A549 (cell line): ENCODE measurements at regions not wholly inside any gene's neighbourhood (a gene's known extent, or its start where the extent isn't known, plus 50 kb on each side); places are given as distances from the start of the nearest gene placed in this dataset.

Source experiments
- ATAC-seq, 2 experiments: fragments of 200-7000 bp in 1 of 2; fragments of >200 bp in 1 of 2; cut with Nextera tagmentation in 1 of 2; cut with Tn5 transposase in 1 of 2; 3 replicates each; pipeline versions ENCODE4 v1.8.0 to v1.9.1; 2018 to 2020; ENCODE audit warnings: mild to moderate bottlenecking in 1 of 2, moderate library complexity in 1 of 2
- CTCF ChIA-PET: fragments of 300-600 bp; sonication (Branson Sonifier 250); formaldehyde crosslinking; extraction: SDS; loops from one replicate; lab custom pipeline; 2021; ENCODE audit warnings: antibody characterized with exemption, inconsistent platforms; lab: Yijun Ruan, JAX
- POLR2A ChIA-PET: fragments of 350-600 bp; formaldehyde crosslinking; extraction: SDS; loops from one replicate; lab custom pipeline; 2021; ENCODE audit warnings: antibody characterized with exemption, inconsistent platforms; lab: Yijun Ruan, JAX
- DNase-seq, 2 experiments: peaks; one replicate each; pipeline versions ENCODE4 v3.0.0 to v3.0.0-alpha.2; 2011 to 2016; ENCODE audit warnings: low read depth in 1 of 2, low spot score in 1 of 2
- FAIRE-seq: peaks from 2 replicates; lab custom pipeline; 2011; peaks lifted over from hg19 to GRCh38; lab: Jason Lieb, UNC
- H3K27ac ChIP-seq, 2 experiments: fragments of >200 bp; sonication (Bioruptor Twin); formaldehyde crosslinking; 3 replicates each; pipeline ENCODE4 v1.5.1; 2016 to 2017
- H3K4me1 ChIP-seq: fragments of >200 bp; sonication (Bioruptor Twin); formaldehyde crosslinking; 3 replicates; pipeline ENCODE4 v1.6.1; 2016
- H3K4me2 ChIP-seq: fragments of >200 bp; sonication (Bioruptor Twin); formaldehyde crosslinking; 3 replicates; pipeline ENCODE4 v1.6.1; 2016
- H3K4me3 ChIP-seq: fragments of >200 bp; sonication (Bioruptor Twin); formaldehyde crosslinking; 3 replicates; pipeline ENCODE4 v1.5.1; 2016
- H3K9me3 ChIP-seq: fragments of >200 bp; sonication (Bioruptor Twin); formaldehyde crosslinking; 3 replicates; pipeline ENCODE4 v1.6.1; 2016
- ATOH8 ChIP-seq: fragments of 250-450 bp; sonication (Bioruptor Pico); IDR thresholded peaks from 2 replicates; pipeline ENCODE4 v1.5.0; 2020; ENCODE audit warnings: low read depth, mild to moderate bottlenecking, moderate library complexity
- BCL3 ChIP-seq: fragments of >200 bp; sonication (Bioruptor Twin); formaldehyde crosslinking; IDR thresholded peaks from 3 replicates; pipeline ENCODE4 v1.6.1; 2016
- BHLHE40 ChIP-seq: IDR thresholded peaks from 2 replicates; pipeline ENCODE4 v1.6.1; 2012; ENCODE audit warnings: low read depth, low read length, inconsistent platforms
- CBX8 ChIP-seq: fragments of 200-600 bp; sonication (generic); IDR thresholded peaks from 2 replicates; pipeline ENCODE4 v1.6.1; 2016
- CEBPB ChIP-seq, 2 experiments: fragments of >200 bp in 1 of 2; sonication (Bioruptor Twin) in 1 of 2; formaldehyde crosslinking in 1 of 2; IDR thresholded peaks; 2 replicates each; pipeline ENCODE4 v1.6.1; 2012 to 2016
- CHD2 ChIP-seq: fragments of 150-350 bp; IDR thresholded peaks from 2 replicates; pipeline ENCODE4 v1.6.1; 2014; ENCODE audit warnings: low read length; ENCODE audit not compliant: partially characterized antibody
- E2F6 ChIP-seq: IDR thresholded peaks from 2 replicates; pipeline ENCODE4 v1.6.1; 2012; ENCODE audit warnings: low read depth, borderline replicate concordance
- EHF ChIP-seq: fragments of 250-450 bp; sonication (Bioruptor Pico); IDR thresholded peaks from 2 replicates; pipeline ENCODE4 v1.5.0; 2020; ENCODE audit warnings: mild to moderate bottlenecking
- ELK1 ChIP-seq: fragments of 150-350 bp; IDR thresholded peaks from 2 replicates; pipeline ENCODE4 v1.6.1; 2014; ENCODE audit warnings: low read depth, mild to moderate bottlenecking, low read length
- ESRRA ChIP-seq: fragments of 150-350 bp; IDR thresholded peaks from 2 replicates; pipeline ENCODE4 v1.6.1; 2014; ENCODE audit warnings: mild to moderate bottlenecking, low read length, borderline replicate concordance
- FOSB ChIP-seq: fragments of 250-450 bp; sonication (Bioruptor Pico); IDR thresholded peaks from 2 replicates; pipeline ENCODE4 v1.5.0; 2020; ENCODE audit warnings: mild to moderate bottlenecking, moderate library complexity
- FOSL2 ChIP-seq, 2 experiments: fragments of 450-650 bp in 1 of 2; fragments of >200 bp in 1 of 2; sonication (Bioruptor Twin) in 1 of 2; formaldehyde crosslinking; IDR thresholded peaks; 2 replicates each; pipeline versions ENCODE4 v1.5.0 to v1.6.1; 2016 to 2020; ENCODE audit warnings: mild to moderate bottlenecking in 1 of 2, moderate library complexity in 1 of 2
- FOXS1 ChIP-seq: fragments of 250-450 bp; sonication (Bioruptor Pico); IDR thresholded peaks from 2 replicates; pipeline ENCODE4 v1.5.0; 2020; ENCODE audit warnings: mild to moderate bottlenecking, moderate library complexity
- GATA3 ChIP-seq: IDR thresholded peaks from 2 replicates; pipeline ENCODE4 v1.6.1; 2012; ENCODE audit warnings: borderline replicate concordance
- HOXA7 ChIP-seq: fragments of 250-450 bp; sonication (Bioruptor Pico); IDR thresholded peaks from 2 replicates; pipeline ENCODE4 v1.5.0; 2020; ENCODE audit warnings: mild to moderate bottlenecking, moderate library complexity
- JUNB ChIP-seq: fragments of >200 bp; sonication (Bioruptor Twin); formaldehyde crosslinking; IDR thresholded peaks from 2 replicates; pipeline ENCODE4 v1.6.1; 2016
- MAFK ChIP-seq: fragments of 450-650 bp; IDR thresholded peaks from 2 replicates; pipeline ENCODE4 v1.6.1; 2014; ENCODE audit not compliant: partially characterized antibody
- MYC ChIP-seq: IDR thresholded peaks from 2 replicates; pipeline ENCODE4 v1.6.1; 2012; ENCODE audit warnings: mild to moderate bottlenecking, inconsistent platforms, low read length, improper control_type of control experiment, borderline replicate concordance
- NR3C1 ChIP-seq: fragments of >200 bp; sonication (Bioruptor Twin); formaldehyde crosslinking; IDR thresholded peaks from 3 replicates; pipeline ENCODE4 v1.6.1; 2017
- POLR2AphosphoS2 ChIP-seq: conservative IDR thresholded peaks from 2 replicates; pipeline ENCODE4 v1.6.1; 2012; ENCODE audit warnings: low read length, improper control_type of control experiment, inconsistent platforms
- RCOR1 ChIP-seq: fragments of 150-350 bp; IDR thresholded peaks from 2 replicates; pipeline ENCODE4 v1.6.1; 2014; ENCODE audit warnings: antibody characterized with exemption, low read length, low read depth
- RFX5 ChIP-seq: fragments of 450-650 bp; IDR thresholded peaks from 2 replicates; pipeline ENCODE4 v1.7.1; 2014; ENCODE audit warnings: antibody characterized with exemption, mild to moderate bottlenecking, moderate library complexity
- RNF2 ChIP-seq: fragments of 200-600 bp; sonication (generic); IDR thresholded peaks from 2 replicates; pipeline ENCODE4 v1.6.1; 2016; ENCODE audit warnings: low read depth, mild to moderate bottlenecking, antibody characterized with exemption, moderate library complexity, borderline replicate concordance
- SMC3 ChIP-seq: fragments of >200 bp; sonication (Bioruptor Twin); formaldehyde crosslinking; IDR thresholded peaks from 3 replicates; pipeline ENCODE4 v1.6.1; 2018; ENCODE audit warnings: inconsistent platforms
- SREBF2 ChIP-seq: fragments of 450-650 bp; IDR thresholded peaks from 2 replicates; pipeline ENCODE4 v1.6.1; 2014; ENCODE audit warnings: mild to moderate bottlenecking, moderate library complexity
- ZFP36 ChIP-seq: fragments of 450-650 bp; IDR thresholded peaks from 2 replicates; pipeline ENCODE4 v1.6.1; 2014; ENCODE audit warnings: borderline replicate concordance; ENCODE audit not compliant: partially characterized antibody
- WGBS: methylation state at CpG from one replicate; pipeline ENCODE4 v1.1.6; 2017; ENCODE audit errors: missing lambda C conversion rate; 5-methylcytosine and 5-hydroxymethylcytosine counted together

GRCh38 chr11:15889363-15890030 lies 466.8 kb downstream of the SOX6 start:
- FAIRE-seq (no peak), ATAC-seq (no peak), DNase-seq (no peak)
- TF ChIP-seq MYC (no peak), GATA3 (no peak), ELK1 (no peak), JUNB (no peak), BCL3 (no peak), ZFP36 (no peak), ESRRA (no peak), FOSB (CRISPR knock-in tag) (no peak), E2F6 (no peak), FOSL2 (IDR thresholded peaks at IDR 0.05) (no peak), FOSL2 (CRISPR knock-in tag; IDR thresholded peaks at IDR 0.05) (no peak), CBX8 (no peak), CEBPB (IDR thresholded peaks at IDR 0.05) (no peak)
- POLR2A ChIA-PET, result no interaction called here
- H3K9me3 ChIP-seq, result no peaks in the 10 kb centered on the region
- H3K27ac ChIP-seq, result no peak overlapping the region
- H3K4me2 ChIP-seq, result no peak overlapping the region
- H3K4me3 ChIP-seq, result no peak overlapping the region
- CTCF ChIA-PET, result interaction anchor here (0.8 to 1.9 kb wide), 3 partner anchors 8 to 26 kb away, joined by 3 to 6 read pairs (median 4); no protein-coding TSS in a partner anchor
- no peaks in the 10 kb centered on the region for H3K4me1 ChIP-seq
- WGBS, result 3% methylated on average over 2 of the region's 2 CpGs

GRCh38 chr11:15890031-15890713 lies 466.2 kb downstream of the SOX6 start:
- Histone ChIP-seq H3K27ac (no peak overlapping the region), H3K4me2 (no peak overlapping the region), H3K4me1 (no peaks in the 10 kb centered on the region), H3K9me3 (no peaks in the 10 kb centered on the region), H3K4me3 (no peak overlapping the region)
- WGBS, result 49% methylated on average over 9 of the region's 9 CpGs
- DNase-seq (no peak), ATAC-seq (no peak), FAIRE-seq (no peak)
- TF ChIP-seq SMC3, result no peak
- no peak for TF ChIP-seq SREBF2
- no peak for TF ChIP-seq MAFK
- TF ChIP-seq POLR2AphosphoS2, result no peak
- POLR2A ChIA-PET, result no interaction called here
- CTCF ChIA-PET, result interaction anchor here (1.9 kb wide), 1 partner anchor 9 kb away, joined by 6 read pairs; no protein-coding TSS in a partner anchor

GRCh38 chr11:15893080-15893492 lies 463.3 kb downstream of the SOX6 start:
- ChIA-PET CTCF (no interaction called here), POLR2A (no interaction called here)
- ATAC-seq, result no peak

More at GRCh38 chr11:15893080-15893492, 463.3 kb downstream of the SOX6 start:
- FAIRE-seq (no peak), DNase-seq (no peak)
- Histone ChIP-seq H3K4me1 (0 out of 3 replicates have a peak, but pooled peaks cover 5% of the 10 kb centered on the region), H3K4me3 (no peak overlapping the region), H3K27ac (no peak overlapping the region), H3K9me3 (no peaks in the 10 kb centered on the region), H3K4me2 (no peak overlapping the region)
- TF ChIP-seq CBX8 (no peak), NR3C1 (no peak), GATA3 (no peak), MYC (no peak), RCOR1 (no peak), HOXA7 (CRISPR knock-in tag) (no peak), ATOH8 (CRISPR knock-in tag) (no peak), RNF2 (no peak), CHD2 (no peak), EHF (CRISPR knock-in tag) (no peak), RFX5 (no peak), BHLHE40 (no peak), FOXS1 (CRISPR knock-in tag) (no peak)
- WGBS, result 50% methylated on average over 3 of the region's 3 CpGs
